GM23248 (cell line): ENCODE measurements at regions not wholly inside any gene's neighbourhood (a gene's known extent, or its start where the extent isn't known, plus 50 kb on each side); places are given as distances from the start of the nearest gene placed in this dataset.

Experiments used
- DNase-seq: peaks from one replicate; pipeline ENCODE4 v3.0.0-alpha.2; 2015
- H2AFZ ChIP-seq: fragments of 200-600 bp; sonication (generic); 2 replicates; pipeline ENCODE4 v1.6.1; 2016; ENCODE audit warnings: antibody characterized with exemption
- H3F3A ChIP-seq: fragments of 200-600 bp; sonication (generic); 2 replicates; pipeline ENCODE4 v1.6.1; 2016; ENCODE audit warnings: mild to moderate bottlenecking, antibody characterized with exemption, mixed run types; ENCODE audit not compliant: insufficient read depth
- H3K27ac ChIP-seq: fragments of 200-600 bp; sonication (generic); 2 replicates; pipeline ENCODE4 v1.5.1; 2016; ENCODE audit warnings: mild to moderate bottlenecking
- H3K27me3 ChIP-seq: fragments of 200-600 bp; sonication (generic); replicated peaks from 2 replicates; pipeline ENCODE4 v1.6.1; 2016; ENCODE audit warnings: mild to moderate bottlenecking; ENCODE audit not compliant: insufficient read depth
- H3K36me3 ChIP-seq: fragments of 200-600 bp; sonication (generic); 2 replicates; pipeline ENCODE4 v1.6.1; 2016; ENCODE audit warnings: low read depth, mild to moderate bottlenecking
- H3K4me1 ChIP-seq: fragments of 200-600 bp; sonication (generic); 2 replicates; pipeline ENCODE4 v1.6.1; 2016; ENCODE audit warnings: mild to moderate bottlenecking; ENCODE audit not compliant: insufficient read depth
- H3K4me2 ChIP-seq: fragments of 200-600 bp; sonication (generic); one replicate; pipeline ENCODE4 v1.6.1; 2016; ENCODE audit warnings: mild to moderate bottlenecking; ENCODE audit not compliant: unreplicated experiment
- H3K4me3 ChIP-seq: fragments of 200-600 bp; sonication (generic); 2 replicates; pipeline ENCODE4 v1.5.1; 2016; ENCODE audit warnings: mild to moderate bottlenecking
- H3K79me2 ChIP-seq: fragments of 200-600 bp; sonication (generic); 2 replicates; pipeline ENCODE4 v1.6.1; 2016; ENCODE audit warnings: mild to moderate bottlenecking; ENCODE audit not compliant: insufficient read depth
- H3K9ac ChIP-seq: fragments of 200-600 bp; sonication (generic); 2 replicates; pipeline ENCODE4 v1.6.1; 2016; ENCODE audit warnings: mild to moderate bottlenecking
- H3K9me2 ChIP-seq: fragments of 200-600 bp; sonication (generic); 2 replicates; pipeline ENCODE4 v1.6.1; 2016; ENCODE audit warnings: mixed run types, mild to moderate bottlenecking, moderate library complexity; ENCODE audit not compliant: insufficient read depth
- H3K9me3 ChIP-seq: fragments of 200-600 bp; sonication (generic); one replicate; pipeline ENCODE4 v1.6.1; 2017; ENCODE audit warnings: low read depth
- H4K20me1 ChIP-seq: fragments of 200-600 bp; sonication (generic); 2 replicates; pipeline ENCODE4 v1.6.0; 2016; ENCODE audit not compliant: insufficient read depth
- EZH2 ChIP-seq: fragments of 200-600 bp; sonication (generic); IDR thresholded peaks from 2 replicates; pipeline ENCODE4 v1.6.1; 2018; ENCODE audit warnings: antibody characterized with exemption, mild to moderate bottlenecking; ENCODE audit not compliant: insufficient read depth, poor library complexity, severe bottlenecking
- EZH2phosphoT487 ChIP-seq: fragments of 200-600 bp; sonication (generic); IDR thresholded peaks from 2 replicates; pipeline ENCODE4 v1.6.1; 2018; ENCODE audit warnings: antibody characterized with exemption, moderate library complexity, mild to moderate bottlenecking, low read depth; ENCODE audit not compliant: insufficient read depth
- WGBS, 2 experiments: methylation state at CpG; one replicate each; pipeline ENCODE4 v1.1.6; 2015 to 2017; ENCODE audit warnings: low lambda C conversion rate in 2 of 2, low coverage in 1 of 2; ENCODE audit errors: missing lambda C conversion rate in 2 of 2; 5-methylcytosine and 5-hydroxymethylcytosine counted together
- in situ Hi-C: fragments of 300-500 bp; cut with MboI; formaldehyde crosslinking; loops from 2 replicates; pipeline ENCODE4 v1.15.0; 2020

DNA sequence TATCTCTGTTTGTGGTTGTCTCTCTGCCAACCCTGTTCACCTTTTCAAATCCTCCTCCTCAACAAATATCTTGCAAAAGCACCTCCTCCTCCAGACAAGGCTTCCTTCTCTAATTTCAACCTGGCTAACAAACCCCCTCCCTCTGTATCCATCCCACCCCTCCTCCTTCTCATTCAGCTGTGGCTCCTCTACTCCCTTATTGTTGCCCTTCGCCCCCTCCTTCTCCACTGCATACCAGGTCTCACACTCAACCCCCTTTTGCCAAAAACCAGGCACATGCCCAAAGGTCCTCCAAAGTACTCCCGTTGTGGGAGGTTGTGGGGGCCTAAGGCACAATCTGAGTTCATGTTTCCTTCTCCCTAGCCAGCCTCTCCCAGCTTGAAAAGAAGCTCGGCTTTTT lies 110.6 kb downstream of the JRKL start:
- Histone ChIP-seq H3K4me3 (no peak overlapping the region), H3K4me2 (no peak overlapping the region), H3K36me3 (no peaks in the 10 kb centered on the region), H3K9me3 (no peaks in the 10 kb centered on the region), H3K27me3 (no peaks in the 10 kb centered on the region), H3K27ac (no peak overlapping the region), H3K9me2 (no peaks in the 10 kb centered on the region), H3K79me2 (no peaks in the 10 kb centered on the region), H2AFZ (no peak overlapping the region), H3F3A (no peaks in the 10 kb centered on the region), H3K4me1 (no peaks in the 10 kb centered on the region), H4K20me1 (no peaks in the 10 kb centered on the region), H3K9ac (no peak overlapping the region)
- TF ChIP-seq EZH2 (no peak), EZH2phosphoT487 (no peak)
- no peak for DNase-seq
- 9 to 12% methylated on average over 3 of the region's 3 CpGs for WGBS, 2 experiments
- in situ Hi-C loops, result no loop called here

- no peak for DNase-seq
- H2AFZ ChIP-seq, result no peak overlapping the region
- H3K4me3 ChIP-seq, result no peak overlapping the region
- no peaks in the 10 kb centered on the region for H3K4me1 ChIP-seq
- no peaks in the 10 kb centered on the region for H3K79me2 ChIP-seq
- H3K4me2 ChIP-seq, result no peak overlapping the region
- no peaks in the 10 kb centered on the region for H3K9me2 ChIP-seq
- no peaks in the 10 kb centered on the region for H3K27me3 ChIP-seq
- H3K36me3 ChIP-seq, result no peaks in the 10 kb centered on the region
- no peak for TF ChIP-seq EZH2
- TF ChIP-seq EZH2phosphoT487, result no peak
- H3K9ac ChIP-seq, result no peak overlapping the region
- H4K20me1 ChIP-seq, result no peaks in the 10 kb centered on the region
- in situ Hi-C loops, result no loop called here
- WGBS, 2 experiments, result 29 to 36% methylated on average over 1 of the region's 1 CpG
- no peaks in the 10 kb centered on the region for H3F3A ChIP-seq
- no peaks in the 10 kb centered on the region for H3K9me3 ChIP-seq
- H3K27ac ChIP-seq, result no peak overlapping the region
Measured at GRCh38 chr11:96506041-96506440, 116.2 kb downstream of the JRKL start.

GRCh38 chr11:96506953-96507354 lies 117.1 kb downstream of the JRKL start:
- H3K79me2 ChIP-seq, result no peaks in the 10 kb centered on the region
- in situ Hi-C loops, result no loop called here
- no peak overlapping the region for H3K9ac ChIP-seq
- WGBS, 2 experiments, result 63 to 67% methylated on average over 7 to 8 of the region's 8 CpGs
- H3K27me3 ChIP-seq, result no peaks in the 10 kb centered on the region
- H4K20me1 ChIP-seq, result no peaks in the 10 kb centered on the region
- no peak overlapping the region for H3K27ac ChIP-seq
- no peak overlapping the region for H2AFZ ChIP-seq
- H3K4me1 ChIP-seq, result no peaks in the 10 kb centered on the region
- no peaks in the 10 kb centered on the region for H3K9me3 ChIP-seq
- H3K9me2 ChIP-seq, result no peaks in the 10 kb centered on the region
- H3F3A ChIP-seq, result no peaks in the 10 kb centered on the region
- no peak for DNase-seq
- no peak overlapping the region for H3K4me2 ChIP-seq
- no peak for TF ChIP-seq EZH2phosphoT487
- no peak for TF ChIP-seq EZH2
- H3K36me3 ChIP-seq, result no peaks in the 10 kb centered on the region
- no peak overlapping the region for H3K4me3 ChIP-seq

DNA sequence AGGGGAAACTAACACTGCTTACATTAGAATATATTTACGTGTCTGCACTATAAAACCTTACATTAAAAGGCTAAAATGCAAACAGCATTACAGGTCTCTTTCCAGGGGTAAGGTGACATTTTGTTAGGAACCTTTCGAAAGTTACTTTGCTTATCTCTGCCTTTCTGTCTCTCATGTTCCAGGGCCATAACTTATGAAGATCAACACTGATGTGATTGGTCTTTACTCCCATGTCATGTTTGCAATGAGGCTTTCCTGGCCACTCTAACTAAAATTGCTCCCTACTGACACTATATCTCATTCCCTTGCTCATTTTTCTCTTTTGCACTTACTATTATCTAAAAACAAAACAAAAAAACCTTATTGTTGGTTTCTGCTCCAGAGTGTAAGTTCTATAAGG lies 119.0 kb downstream of the JRKL start:
- H3K27ac ChIP-seq, result no peak overlapping the region
- no peaks in the 10 kb centered on the region for H3K27me3 ChIP-seq
- no peaks in the 10 kb centered on the region for H3K9me3 ChIP-seq
- in situ Hi-C loops, result no loop called here
- no peak overlapping the region for H3K4me2 ChIP-seq
- DNase-seq, result no peak
- no peak for TF ChIP-seq EZH2
- no peaks in the 10 kb centered on the region for H3K36me3 ChIP-seq
- H3K9ac ChIP-seq, result no peak overlapping the region
- no peak overlapping the region for H2AFZ ChIP-seq
- no peaks in the 10 kb centered on the region for H3K9me2 ChIP-seq
- no peaks in the 10 kb centered on the region for H3K4me1 ChIP-seq
- no peak overlapping the region for H3K4me3 ChIP-seq
- 24 to 26% methylated on average over 2 of the region's 2 CpGs for WGBS, 2 experiments
- no peaks in the 10 kb centered on the region for H3F3A ChIP-seq
- H4K20me1 ChIP-seq, result no peaks in the 10 kb centered on the region
- no peaks in the 10 kb centered on the region for H3K79me2 ChIP-seq

DNA sequence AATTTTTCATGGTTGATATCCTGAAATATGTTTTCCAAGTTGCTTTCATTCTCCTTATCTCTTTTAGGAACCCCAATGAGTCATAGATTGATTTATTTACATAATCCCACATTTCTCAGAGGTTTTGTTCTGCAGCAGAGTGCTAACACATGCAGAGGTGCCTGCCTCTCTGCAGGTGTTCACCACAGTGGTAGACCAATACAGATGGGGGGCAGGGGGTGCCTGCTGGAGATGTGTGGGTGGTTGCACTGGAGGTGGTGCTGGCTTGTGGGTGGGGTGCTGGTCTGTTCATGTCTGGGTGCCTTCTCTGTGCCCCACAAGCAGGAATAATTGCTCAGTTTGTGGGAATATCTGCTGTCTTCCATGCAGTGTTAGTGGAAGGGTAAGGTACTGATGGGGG lies 131.1 kb downstream of the JRKL start:
- Histone ChIP-seq H3K27me3 (no peaks in the 10 kb centered on the region), H3F3A (no peaks in the 10 kb centered on the region), H3K79me2 (no peaks in the 10 kb centered on the region), H3K9ac (no peak overlapping the region), H3K9me2 (no peaks in the 10 kb centered on the region), H4K20me1 (no peaks in the 10 kb centered on the region), H2AFZ (no peak overlapping the region), H3K27ac (no peak overlapping the region), H3K4me1 (no peaks in the 10 kb centered on the region), H3K9me3 (no peaks in the 10 kb centered on the region), H3K36me3 (no peaks in the 10 kb centered on the region), H3K4me3 (no peak overlapping the region), H3K4me2 (no peak overlapping the region)
- no peak for DNase-seq
- in situ Hi-C loops, result no loop called here
- TF ChIP-seq EZH2phosphoT487 (no peak), EZH2 (no peak)
